OCI-LY7 (cell line): ENCODE measurements at regions not wholly inside any gene's neighbourhood (a gene's known extent, or its start where the extent isn't known, plus 50 kb on each side); places are given as distances from the start of the nearest gene placed in this dataset.

Experiments
- CTCF ChIP-seq: fragments of 200-600 bp; sonication (generic); conservative IDR thresholded peaks from 2 replicates; pipeline ENCODE4 v1.5.1; 2014; ENCODE audit warnings: mild to moderate bottlenecking, antibody characterized with exemption, low read length, moderate library complexity, mixed read lengths
- EZH2phosphoT487 ChIP-seq: fragments of 200-600 bp; sonication (generic); IDR thresholded peaks from 2 replicates; pipeline ENCODE4 v1.6.1; 2018; ENCODE audit warnings: low read depth, borderline replicate concordance, mild to moderate bottlenecking, mixed run types, antibody characterized with exemption, low read length, moderate library complexity, mixed read lengths

- TF ChIP-seq CTCF (no peak), EZH2phosphoT487 (no peak)
Measured at GRCh38 chrX:22689290-22689689, 310.5 kb upstream of the DDX53 start.
